Activated naive CD8-positive, alpha-beta T cell treated with anti-CD3 and anti-CD28 coated beads, Interleukin-2, amount 50 U/mL, for 16 hours (primary cell): ENCODE measurements at regions not wholly inside any gene's neighbourhood (a gene's known extent, or its start where the extent isn't known, plus 50 kb on each side); places are given as distances from the start of the nearest gene placed in this dataset.
"Not testable (repeated sequence)": the region's sequence is repeated elsewhere in the genome, so short reads cannot be mapped to it uniquely, and the experiment has no call there.

Experiments
- DNase-seq: peaks from one replicate; pipeline ENCODE4 v3.0.0-alpha.2; 2020; ENCODE audit warnings: low read depth, low spot score

- DNase-seq = no peak
Observed at GRCh38 chr14:34065690-34066391, 115.0 kb upstream of the EGLN3 start.

DNA sequence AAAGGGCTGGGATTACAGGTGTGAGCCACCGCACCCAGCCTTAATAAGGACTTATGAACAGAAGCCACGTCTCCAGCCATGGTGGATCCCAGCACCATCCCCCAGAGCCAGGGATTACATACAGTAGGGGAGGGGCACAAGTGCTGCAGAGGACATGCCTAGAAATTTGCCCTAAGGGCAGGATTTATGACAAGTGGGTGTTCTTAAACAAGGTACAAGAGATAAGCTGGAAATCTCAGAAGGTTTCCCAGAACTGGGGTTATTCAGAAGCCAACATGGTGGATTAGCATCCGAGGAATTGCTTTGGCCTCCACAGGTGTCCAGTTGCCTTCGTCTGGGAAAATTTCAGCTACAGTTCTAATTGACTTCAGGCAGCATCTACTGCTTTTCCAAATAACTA lies 114.4 kb upstream of the EGLN3 start:
- DNase-seq = no peak

DNA sequence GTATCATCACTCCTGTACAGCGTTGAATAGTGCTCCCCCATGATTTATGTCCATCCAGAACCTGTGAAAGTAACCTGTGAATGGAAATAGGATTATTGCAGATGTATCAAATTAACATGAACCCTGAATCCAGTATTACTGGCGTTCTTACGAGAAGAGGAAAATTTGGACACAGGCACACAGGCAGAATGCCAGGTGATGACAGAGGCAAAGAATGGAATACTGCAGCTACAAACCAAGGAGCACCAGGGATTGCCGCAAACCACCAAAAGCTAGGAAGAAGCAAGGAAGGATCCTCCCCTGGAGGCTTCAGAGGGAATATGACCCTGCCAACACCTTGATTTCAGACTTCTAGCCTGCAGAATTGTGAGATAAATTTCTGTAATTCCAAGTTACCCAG lies 113.5 kb upstream of the EGLN3 start:
- DNase-seq = no peak

DNA sequence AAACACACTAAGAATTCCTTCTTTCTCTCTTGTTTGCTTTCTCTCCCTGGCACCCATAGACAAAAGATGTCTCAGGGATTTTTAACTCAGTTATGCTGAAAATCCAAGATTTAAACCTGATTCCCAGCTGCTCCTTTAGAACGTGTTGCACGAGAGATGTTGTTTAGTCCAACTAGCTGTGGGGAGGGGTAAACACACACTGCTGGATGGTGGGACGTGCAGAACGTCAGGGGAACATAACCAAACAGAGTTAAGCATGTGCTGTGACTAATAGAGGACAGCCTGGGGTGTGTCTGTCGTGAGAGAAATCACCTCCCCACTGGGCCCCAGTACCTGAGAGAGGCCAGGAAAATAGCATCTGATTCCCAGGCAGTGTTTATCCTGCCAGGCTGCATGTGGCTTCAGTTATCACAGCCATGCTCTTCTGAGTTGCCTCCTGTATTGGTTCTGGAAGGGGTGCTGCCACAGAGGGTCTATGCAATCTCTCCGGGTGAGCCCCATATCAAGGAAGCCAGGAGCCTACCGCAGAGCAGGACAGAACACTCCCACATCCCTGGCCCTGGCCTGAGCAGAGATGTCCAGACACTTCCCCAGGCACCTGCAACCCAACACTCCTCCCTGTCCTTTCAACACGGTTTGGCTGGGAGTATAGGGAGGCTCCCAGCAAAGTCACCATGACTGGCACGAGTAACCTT lies 112.7 kb upstream of the EGLN3 start:
- no peak for DNase-seq

GRCh38 chr14:34063042-34063441 lies 112.2 kb upstream of the EGLN3 start:
- DNase-seq = no peak

- DNase-seq = no peak
Observed at GRCh38 chr14:34062353-34062973, 111.6 kb upstream of the EGLN3 start.

GRCh38 chr14:34060651-34060999 lies 109.8 kb upstream of the EGLN3 start:
- DNase-seq = no peak

GRCh38 chr14:34059925-34060650 lies 109.2 kb upstream of the EGLN3 start:
- DNase-seq = no peak

- DNase-seq = no peak
Observed at GRCh38 chr14:34059037-34059924, 108.4 kb upstream of the EGLN3 start.

GRCh38 chr14:34058510-34058909 lies 107.6 kb upstream of the EGLN3 start:
- DNase-seq = no peak

GRCh38 chr14:34056046-34056445 lies 105.2 kb upstream of the EGLN3 start:
- no peak for DNase-seq

DNA sequence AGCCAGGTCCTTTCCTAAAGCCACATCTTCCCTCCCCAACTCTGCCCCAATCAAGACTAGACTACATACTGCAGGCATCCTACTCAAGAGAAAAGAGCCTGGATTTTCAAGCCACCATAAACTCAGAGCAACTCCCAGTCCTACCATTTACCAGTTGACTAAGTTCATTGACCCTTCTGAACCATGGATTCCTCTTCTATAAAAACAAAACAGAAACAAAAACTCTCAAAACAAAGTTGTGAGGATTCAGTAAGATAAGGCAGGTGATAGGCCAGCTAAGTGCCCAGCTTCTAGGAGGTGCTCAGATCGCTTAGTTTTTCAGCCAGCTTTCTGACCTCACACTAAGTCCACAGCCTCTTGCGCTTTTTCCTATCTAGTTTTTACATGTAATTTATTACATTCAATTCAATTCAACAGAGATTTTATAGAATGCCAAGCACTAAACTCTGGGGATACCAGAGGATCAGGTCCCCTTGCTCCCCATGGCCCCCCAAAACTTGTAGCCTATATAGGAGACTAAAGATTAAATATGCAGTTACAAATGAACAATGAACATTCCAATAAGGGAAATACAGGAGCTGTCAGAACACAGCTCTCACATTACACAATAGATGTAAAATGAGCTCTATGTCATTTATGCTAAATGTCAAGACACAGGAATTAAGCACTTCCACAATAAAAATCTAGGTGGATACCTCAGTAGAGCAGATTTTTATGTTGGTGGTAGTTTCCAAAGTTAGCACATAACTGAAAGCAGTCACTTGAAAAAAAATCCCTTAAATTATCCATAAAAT lies 104.5 kb upstream of the EGLN3 start:
- DNase-seq = no peak

- DNase-seq = no peak
Observed at GRCh38 chr14:34053666-34054065, 102.8 kb upstream of the EGLN3 start.

DNA sequence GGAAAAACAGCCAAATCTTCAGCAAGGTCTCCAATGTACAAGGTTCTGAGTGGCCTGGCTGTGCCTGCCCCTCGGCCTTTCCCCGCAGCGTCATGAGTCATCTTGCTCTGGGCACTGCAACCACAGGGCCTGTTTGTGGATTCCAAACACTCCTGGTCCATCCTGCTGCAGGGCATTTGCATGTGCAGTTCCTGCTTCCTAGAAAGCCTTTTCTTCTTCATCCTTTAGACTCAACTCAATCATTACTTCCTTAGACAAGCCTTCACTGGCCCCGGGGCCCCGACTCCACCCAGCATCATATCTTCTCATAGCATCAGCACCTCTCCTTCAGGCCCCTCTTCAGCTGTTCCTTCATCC lies 101.8 kb upstream of the EGLN3 start:
- DNase-seq = no peak

DNA sequence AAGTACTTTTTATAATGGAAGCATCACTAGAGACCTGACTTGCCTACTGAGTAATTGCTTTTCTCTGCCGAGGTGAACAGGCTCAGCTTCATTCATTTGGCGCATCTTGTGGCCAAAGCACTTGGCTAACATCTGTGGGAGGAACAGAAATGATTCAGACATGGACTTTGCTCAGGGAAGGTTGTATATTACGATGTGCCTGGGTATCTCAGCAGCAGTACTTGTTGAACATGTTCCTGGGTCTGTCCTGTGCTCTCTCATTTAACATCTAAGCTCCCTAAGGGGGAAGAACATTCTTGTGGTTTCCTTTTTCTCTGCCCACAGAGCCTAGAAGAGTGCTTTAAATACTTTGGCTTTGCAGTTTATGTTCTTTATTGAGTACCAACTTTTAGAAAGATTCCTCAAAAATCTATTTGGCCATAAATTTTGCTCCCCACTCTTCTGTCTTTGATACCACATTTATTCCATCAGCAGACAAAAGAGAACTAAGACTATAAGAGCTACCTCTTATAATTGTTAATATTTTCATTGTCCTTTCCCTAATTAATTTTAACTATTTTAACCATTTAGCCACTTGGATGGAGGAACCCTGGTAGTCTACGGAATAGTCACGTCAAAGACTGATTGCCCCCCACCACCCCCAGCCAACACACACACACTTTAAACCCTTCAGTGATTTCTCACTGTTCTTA lies 101.2 kb upstream of the EGLN3 start:
- no peak for DNase-seq

DNA sequence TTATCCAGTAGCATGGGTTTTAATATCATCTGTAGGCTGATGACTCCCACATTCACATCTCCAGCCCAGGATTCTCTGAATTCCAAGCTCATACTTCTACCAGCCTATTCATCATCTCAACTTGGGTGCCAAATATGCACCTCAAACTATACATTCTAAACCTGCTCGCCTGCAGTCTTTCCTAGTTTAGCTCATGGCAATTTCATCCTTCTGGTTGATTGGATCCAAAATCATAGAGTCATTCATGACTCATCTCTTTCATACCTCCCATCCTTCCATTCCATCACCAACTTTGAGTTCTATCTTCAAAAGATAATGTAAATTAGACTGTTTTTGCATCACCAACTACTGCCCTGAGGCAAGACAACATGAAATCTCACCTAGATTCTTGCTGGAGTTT lies 99.7 kb upstream of the EGLN3 start:
- no peak for DNase-seq

DNA sequence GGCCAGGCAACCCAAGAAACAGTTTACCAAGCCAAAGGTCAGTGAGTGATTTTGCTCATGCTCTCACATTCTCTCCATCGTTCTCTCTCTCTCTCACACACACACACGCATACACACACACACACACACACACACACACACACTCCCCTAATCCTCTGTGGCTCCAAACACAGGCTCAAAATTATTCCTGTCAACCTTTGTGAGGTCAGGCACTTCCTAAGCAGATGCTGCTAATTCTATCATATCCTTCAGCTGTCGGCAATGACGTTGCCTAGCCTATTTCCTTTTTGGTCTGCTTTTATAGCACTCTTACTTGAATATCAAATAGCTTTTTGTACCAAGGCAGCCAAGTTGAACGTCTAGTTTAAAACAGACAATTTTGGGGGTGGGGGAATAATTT lies 98.9 kb upstream of the EGLN3 start:
- no peak for DNase-seq

- DNase-seq = not testable (repeated sequence)
Observed at GRCh38 chr14:34049187-34049586, 98.3 kb upstream of the EGLN3 start.

DNA sequence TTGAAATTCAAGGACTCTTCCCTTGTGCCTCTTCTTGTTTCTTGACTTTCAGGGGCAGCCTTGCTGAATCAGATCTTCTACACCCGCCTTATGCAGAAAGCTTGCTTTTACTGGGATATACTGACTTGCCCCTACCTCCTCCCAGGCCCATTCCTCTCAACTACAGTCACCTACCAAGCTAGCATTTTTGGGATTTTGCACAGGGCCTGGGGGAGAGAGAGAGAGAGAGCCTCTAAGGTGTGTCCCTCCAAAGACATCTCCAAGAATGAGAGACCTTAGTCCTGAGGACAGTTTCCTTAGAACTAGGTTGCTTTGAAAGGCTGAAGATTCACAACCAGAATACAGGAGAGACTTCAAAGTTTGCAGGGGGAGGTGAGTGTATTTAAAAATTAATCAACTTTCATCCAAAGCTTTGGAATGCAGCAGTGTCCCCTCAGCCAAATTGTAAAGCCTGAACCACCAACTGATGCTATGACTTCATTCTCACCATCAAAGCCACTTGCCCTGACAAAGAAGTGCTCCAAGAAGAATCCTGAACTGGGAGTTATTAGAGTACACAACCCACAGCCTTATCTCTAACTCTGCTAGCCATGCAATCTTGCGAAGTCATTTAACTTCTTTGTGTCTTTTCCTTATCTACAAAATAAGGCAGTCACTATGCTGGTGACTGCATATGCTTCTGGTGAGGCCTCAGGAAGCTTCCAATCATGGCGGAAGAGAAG lies 96.1 kb upstream of the EGLN3 start:
- DNase-seq = no peak
